ENCODE measurements at regions not wholly inside any gene's neighbourhood (a gene's known extent, or its start where the extent isn't known, plus 50 kb on each side); places are given as distances from the start of the nearest gene placed in this dataset.

- Histone ChIP-seq H2AFZ (ENCODE audit: control insufficient read depth, low read length) (no peak overlapping the region), H3K4me1 (ENCODE audit: control insufficient read depth, extremely low read depth, insufficient read depth, low read length) (no peaks in the 10 kb centered on the region), H3K79me2 (ENCODE audit: control insufficient read depth, insufficient read depth, low read length) (no peaks in the 10 kb centered on the region), H3K4me3 (ENCODE audit: control insufficient read depth in 2 of 3, extremely low read depth in 1 of 3, insufficient read depth in 2 of 3, low read depth in 1 of 3, low read length in 3 of 3) (no peak overlapping the region), H3K9me1 (ENCODE audit: control insufficient read depth, extremely low read depth, insufficient read depth, low read length) (no peaks in the 10 kb centered on the region), H3K9ac (ENCODE audit: control insufficient read depth, extremely low read depth, insufficient read depth, low read length) (no peak overlapping the region), H3K27me3 (ENCODE audit: control insufficient read depth, extremely low read depth, insufficient read depth, low read length) (no peaks in the 10 kb centered on the region), H3K9me3 (ENCODE audit: control insufficient read depth, low read depth, low read length) (no peaks in the 10 kb centered on the region), H4K20me1 (ENCODE audit: control insufficient read depth, extremely low read depth, insufficient read depth, low read length) (no peaks in the 10 kb centered on the region), H3K36me3 (ENCODE audit: control insufficient read depth in 2 of 2, extremely low read depth in 1 of 2, insufficient read depth in 2 of 2, low read length in 2 of 2) (no peaks in the 10 kb centered on the region), H3K4me2 (ENCODE audit: control insufficient read depth, extremely low read depth, insufficient read depth, low read depth, low read length) (no peak overlapping the region), H3K27ac (ENCODE audit: control insufficient read depth, insufficient read depth, low read length) (no peak overlapping the region)
- FAIRE-seq (no peak), DNase-seq (ENCODE audit: low read depth, low spot score) (no peak)
- TF ChIP-seq EZH2 (IDR thresholded peaks at IDR 0.05; ENCODE audit: low read length): no peak
- TF ChIP-seq, protein P1, sequence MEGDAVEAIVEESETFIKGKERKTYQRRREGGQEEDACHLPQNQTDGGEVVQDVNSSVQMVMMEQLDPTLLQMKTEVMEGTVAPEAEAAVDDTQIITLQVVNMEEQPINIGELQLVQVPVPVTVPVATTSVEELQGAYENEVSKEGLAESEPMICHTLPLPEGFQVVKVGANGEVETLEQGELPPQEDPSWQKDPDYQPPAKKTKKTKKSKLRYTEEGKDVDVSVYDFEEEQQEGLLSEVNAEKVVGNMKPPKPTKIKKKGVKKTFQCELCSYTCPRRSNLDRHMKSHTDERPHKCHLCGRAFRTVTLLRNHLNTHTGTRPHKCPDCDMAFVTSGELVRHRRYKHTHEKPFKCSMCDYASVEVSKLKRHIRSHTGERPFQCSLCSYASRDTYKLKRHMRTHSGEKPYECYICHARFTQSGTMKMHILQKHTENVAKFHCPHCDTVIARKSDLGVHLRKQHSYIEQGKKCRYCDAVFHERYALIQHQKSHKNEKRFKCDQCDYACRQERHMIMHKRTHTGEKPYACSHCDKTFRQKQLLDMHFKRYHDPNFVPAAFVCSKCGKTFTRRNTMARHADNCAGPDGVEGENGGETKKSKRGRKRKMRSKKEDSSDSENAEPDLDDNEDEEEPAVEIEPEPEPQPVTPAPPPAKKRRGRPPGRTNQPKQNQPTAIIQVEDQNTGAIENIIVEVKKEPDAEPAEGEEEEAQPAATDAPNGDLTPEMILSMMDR (optimal IDR thresholded peaks at IDR 0.05 in 1 of 3, IDR thresholded peaks at IDR 0.05 in 1 of 3, conservative IDR thresholded peaks at IDR 0.05 in 1 of 3; ENCODE audit: extremely low read depth in 1 of 3, insufficient read depth in 2 of 3, low read length in 3 of 3): no peak
- dilution Hi-C loops (cut with MboI; ENCODE audit: extremely low pct_ligation_motif_present, low sequenced_read_pairs): no loop called here
These were observed 783.5 kb downstream of the STPG2 start for GRCh38 chr4:97359826-97360225.

- H3K9ac ChIP-seq (ENCODE audit: control insufficient read depth, extremely low read depth, insufficient read depth, low read length): no peak overlapping the region
- H3K9me1 ChIP-seq (ENCODE audit: control insufficient read depth, extremely low read depth, insufficient read depth, low read length): no peaks in the 10 kb centered on the region
- no peak overlapping the region for H3K4me3 ChIP-seq (ENCODE audit: control insufficient read depth in 2 of 3, extremely low read depth in 1 of 3, insufficient read depth in 2 of 3, low read depth in 1 of 3, low read length in 3 of 3)
- H3K4me2 ChIP-seq (ENCODE audit: control insufficient read depth, extremely low read depth, insufficient read depth, low read depth, low read length): no peak overlapping the region
- H3K79me2 ChIP-seq (ENCODE audit: control insufficient read depth, insufficient read depth, low read length): no peaks in the 10 kb centered on the region
- no peak for FAIRE-seq
- no peak for TF ChIP-seq EZH2 (IDR thresholded peaks at IDR 0.05; ENCODE audit: low read length)
- TF ChIP-seq, protein P1 (optimal IDR thresholded peaks at IDR 0.05 in 1 of 3, IDR thresholded peaks at IDR 0.05 in 1 of 3, conservative IDR thresholded peaks at IDR 0.05 in 1 of 3; ENCODE audit: extremely low read depth in 1 of 3, insufficient read depth in 2 of 3, low read length in 3 of 3): no peak
- H3K27ac ChIP-seq (ENCODE audit: control insufficient read depth, insufficient read depth, low read length): no peak overlapping the region
- no peaks in the 10 kb centered on the region for H3K27me3 ChIP-seq (ENCODE audit: control insufficient read depth, extremely low read depth, insufficient read depth, low read length)
- H3K36me3 ChIP-seq (ENCODE audit: control insufficient read depth in 2 of 2, extremely low read depth in 1 of 2, insufficient read depth in 2 of 2, low read length in 2 of 2): no peaks in the 10 kb centered on the region
- no peak for DNase-seq (ENCODE audit: low read depth, low spot score)
- no peak overlapping the region for H2AFZ ChIP-seq (ENCODE audit: control insufficient read depth, low read length)
- H3K4me1 ChIP-seq (ENCODE audit: control insufficient read depth, extremely low read depth, insufficient read depth, low read length): no peaks in the 10 kb centered on the region
- dilution Hi-C loops (cut with MboI; ENCODE audit: extremely low pct_ligation_motif_present, low sequenced_read_pairs): no loop called here
- no peaks in the 10 kb centered on the region for H4K20me1 ChIP-seq (ENCODE audit: control insufficient read depth, extremely low read depth, insufficient read depth, low read length)
- H3K9me3 ChIP-seq (ENCODE audit: control insufficient read depth, low read depth, low read length): no peaks in the 10 kb centered on the region
These were observed 782.5 kb downstream of the STPG2 start for GRCh38 chr4:97360733-97361132.

Data from keratinocyte (primary cell).